H1 (cell line): ENCODE measurements at regions not wholly inside any gene's neighbourhood (a gene's known extent, or its start where the extent isn't known, plus 50 kb on each side); places are given as distances from the start of the nearest gene placed in this dataset.

Experiments
- CEBPB ChIP-seq: IDR thresholded peaks from 2 replicates; pipeline ENCODE4 v1.6.1; 2012; ENCODE audit warnings: low read depth, low read length
- EP300 ChIP-seq, 2 experiments: IDR thresholded peaks; 1 replicate in 1 of 2; 2 replicates in 1 of 2; pipeline ENCODE4 v1.6.1; 2011 to 2012; ENCODE audit warnings: low read depth in 2 of 2, low read length in 2 of 2, mild to moderate bottlenecking in 2 of 2, borderline replicate concordance in 1 of 2, inconsistent platforms in 1 of 2, moderate library complexity in 1 of 2
- HDAC2 ChIP-seq, 2 experiments: fragments of 300-600 bp in 1 of 2; sonication (generic) in 1 of 2; IDR thresholded peaks; 2 replicates each; pipeline ENCODE4 v1.6.1; 2011 to 2012; ENCODE audit warnings: low read depth in 2 of 2, low read length in 2 of 2, mild to moderate bottlenecking in 2 of 2, moderate library complexity in 2 of 2, borderline replicate concordance in 1 of 2, inconsistent platforms in 1 of 2
- HDAC6 ChIP-seq: IDR thresholded peaks from one replicate; pipeline ENCODE4 v1.7.1; 2012; ENCODE audit warnings: low read depth, mild to moderate bottlenecking, inconsistent platforms, low read length, moderate library complexity
- JUND ChIP-seq: IDR thresholded peaks from 2 replicates; pipeline ENCODE4 v1.6.1; 2011; ENCODE audit warnings: mild to moderate bottlenecking, improper control_type of control experiment, low read length
- MAFK ChIP-seq: IDR thresholded peaks from 2 replicates; pipeline ENCODE4 v1.6.1; 2012; ENCODE audit warnings: low read depth, mild to moderate bottlenecking, improper control_type of control experiment, low read length
- PHF8 ChIP-seq: fragments of 200-600 bp; sonication (generic); conservative IDR thresholded peaks from 2 replicates; pipeline ENCODE4 v1.7.1; 2012; ENCODE audit warnings: low read depth, mild to moderate bottlenecking, inconsistent platforms, low read length, moderate library complexity
- SIX5 ChIP-seq: IDR thresholded peaks from 2 replicates; pipeline ENCODE4 v1.6.1; 2011; ENCODE audit warnings: mild to moderate bottlenecking, low read depth, low read length
- SP1 ChIP-seq: IDR thresholded peaks from 2 replicates; pipeline ENCODE4 v1.6.1; 2011; ENCODE audit warnings: low read depth, low read length
- SRF ChIP-seq: IDR thresholded peaks from 2 replicates; pipeline ENCODE4 v1.6.1; 2011; ENCODE audit warnings: mild to moderate bottlenecking, low read depth, low read length, moderate library complexity
- TCF12 ChIP-seq: IDR thresholded peaks from 2 replicates; pipeline ENCODE4 v1.6.1; 2011; ENCODE audit warnings: low read depth, mild to moderate bottlenecking, low read length
- USF2 ChIP-seq: IDR thresholded peaks from 2 replicates; pipeline ENCODE4 v1.6.1; 2011; ENCODE audit warnings: low read length, improper control_type of control experiment
- ZNF274 ChIP-seq: IDR thresholded peaks from 2 replicates; pipeline ENCODE4 v1.7.0; 2012; ENCODE audit warnings: low read length, borderline replicate concordance; ENCODE audit errors: extremely low read depth
- TF ChIP-seq, protein P1 (sequence below), 3 experiments: IDR thresholded peaks; 1 replicate in 2 of 3; 2 replicates in 1 of 3; pipeline versions ENCODE4 v1.5.1 to v1.6.1; 2011; ENCODE audit warnings: low read length in 3 of 3, mild to moderate bottlenecking in 3 of 3, inconsistent platforms in 2 of 3, low read depth in 1 of 3, moderate library complexity in 1 of 3; ENCODE audit not compliant: insufficient read depth in 1 of 3; ENCODE audit errors: control extremely low read depth in 1 of 3

DNA sequence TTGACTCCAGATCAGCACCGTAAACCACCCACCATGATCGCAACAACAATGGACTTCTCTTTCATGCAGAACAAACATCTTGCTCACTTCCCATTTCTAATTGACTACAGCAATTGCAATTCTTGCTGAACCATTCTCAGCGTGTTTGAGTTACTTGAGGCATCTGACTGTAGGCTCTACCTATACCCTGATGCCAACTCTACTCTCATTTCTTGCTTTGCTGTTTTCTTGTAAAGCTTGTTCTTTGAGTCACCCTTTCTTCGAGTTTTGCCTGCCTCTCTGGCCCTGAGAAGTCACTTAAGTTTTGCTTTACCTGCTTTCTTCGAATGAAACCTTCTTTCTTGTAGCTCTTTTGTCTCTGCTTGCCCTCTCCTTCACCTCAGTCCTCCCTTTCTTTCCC is 160.5 kb upstream of the RND3 start:
- TF ChIP-seq JUND: no peak
- no peak for TF ChIP-seq SP1
- no peak for TF ChIP-seq CEBPB
- TF ChIP-seq, protein P1, sequence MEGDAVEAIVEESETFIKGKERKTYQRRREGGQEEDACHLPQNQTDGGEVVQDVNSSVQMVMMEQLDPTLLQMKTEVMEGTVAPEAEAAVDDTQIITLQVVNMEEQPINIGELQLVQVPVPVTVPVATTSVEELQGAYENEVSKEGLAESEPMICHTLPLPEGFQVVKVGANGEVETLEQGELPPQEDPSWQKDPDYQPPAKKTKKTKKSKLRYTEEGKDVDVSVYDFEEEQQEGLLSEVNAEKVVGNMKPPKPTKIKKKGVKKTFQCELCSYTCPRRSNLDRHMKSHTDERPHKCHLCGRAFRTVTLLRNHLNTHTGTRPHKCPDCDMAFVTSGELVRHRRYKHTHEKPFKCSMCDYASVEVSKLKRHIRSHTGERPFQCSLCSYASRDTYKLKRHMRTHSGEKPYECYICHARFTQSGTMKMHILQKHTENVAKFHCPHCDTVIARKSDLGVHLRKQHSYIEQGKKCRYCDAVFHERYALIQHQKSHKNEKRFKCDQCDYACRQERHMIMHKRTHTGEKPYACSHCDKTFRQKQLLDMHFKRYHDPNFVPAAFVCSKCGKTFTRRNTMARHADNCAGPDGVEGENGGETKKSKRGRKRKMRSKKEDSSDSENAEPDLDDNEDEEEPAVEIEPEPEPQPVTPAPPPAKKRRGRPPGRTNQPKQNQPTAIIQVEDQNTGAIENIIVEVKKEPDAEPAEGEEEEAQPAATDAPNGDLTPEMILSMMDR (IDR thresholded peaks at IDR 0.05; ENCODE audit: control extremely low read depth in 1 of 3, insufficient read depth in 1 of 3, low read depth in 1 of 3, low read length in 3 of 3): no peak
- no peak for TF ChIP-seq HDAC6
- no peak for TF ChIP-seq HDAC2 (IDR thresholded peaks at IDR 0.05; ENCODE audit: borderline replicate concordance in 1 of 2, low read depth in 2 of 2, low read length in 2 of 2)
- no peak for TF ChIP-seq SRF
- no peak for TF ChIP-seq PHF8
- TF ChIP-seq EP300 (IDR thresholded peaks at IDR 0.05; ENCODE audit: borderline replicate concordance in 1 of 2, low read depth in 2 of 2, low read length in 2 of 2): no peak
- no peak for TF ChIP-seq ZNF274
- no peak for TF ChIP-seq SIX5
- no peak for TF ChIP-seq USF2
- no peak for TF ChIP-seq TCF12
- no peak for TF ChIP-seq MAFK
